HPDE6-E6E7 (cell line): ENCODE measurements at regions not wholly inside any gene's neighbourhood (a gene's known extent, or its start where the extent isn't known, plus 50 kb on each side); places are given as distances from the start of the nearest gene placed in this dataset.
"Not testable (repeated sequence)": the region's sequence is repeated elsewhere in the genome, so short reads cannot be mapped to it uniquely, and the experiment has no call there.

ENCODE experiments used
- DNase-seq: peaks from one replicate; pipeline ENCODE4 v3.0.0; 2011; ENCODE audit warnings: missing footprints; ENCODE audit errors: extremely low spot score

DNA sequence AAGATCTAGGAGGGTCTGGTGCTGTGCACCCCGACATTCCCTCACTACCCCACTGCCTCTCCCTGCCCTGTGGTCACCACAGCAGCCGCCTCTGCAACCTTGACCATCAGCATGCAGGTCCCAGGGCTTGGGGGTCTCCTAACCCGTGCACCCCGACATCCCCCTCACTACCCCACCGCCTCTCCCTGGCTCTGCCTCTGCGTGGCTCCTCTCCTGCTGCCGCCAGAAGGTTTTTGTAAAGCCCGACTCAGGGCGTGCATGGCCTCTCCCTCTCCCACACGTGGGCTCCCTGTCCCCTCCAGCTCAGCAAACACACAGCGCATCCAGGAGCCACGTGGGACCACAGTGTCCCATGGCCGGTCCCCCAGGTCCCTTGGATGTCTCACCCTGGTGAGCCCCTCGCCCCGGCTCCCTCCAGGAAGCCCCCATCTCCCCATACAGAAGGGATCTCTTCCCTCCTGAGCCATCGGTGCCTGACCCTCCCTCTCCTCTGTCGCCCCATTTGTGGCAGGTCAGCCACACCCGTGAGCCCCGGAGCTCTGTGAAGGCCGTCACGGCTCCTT, 112.5 kb upstream of the LPCAT1 start:
- DNase-seq, result not testable (repeated sequence)

DNA sequence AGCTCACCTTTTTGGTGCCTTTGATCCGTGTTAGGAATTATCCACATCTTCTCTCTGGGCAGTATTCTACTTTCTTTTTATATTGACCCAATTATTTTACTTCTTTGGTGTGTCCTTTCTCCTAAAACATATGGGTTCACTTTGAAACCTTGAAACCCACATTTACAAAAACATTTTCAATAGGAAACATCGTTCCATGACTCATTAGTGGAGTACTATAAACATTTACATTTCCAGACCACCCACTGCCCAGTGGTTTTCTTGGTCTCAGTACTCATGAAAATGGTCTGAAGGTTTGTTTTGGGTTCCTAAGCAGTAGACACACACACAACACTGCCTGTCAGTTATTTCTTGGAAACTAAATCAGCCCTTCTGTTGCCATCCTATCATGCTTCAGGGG, 111.7 kb upstream of the LPCAT1 start:
- DNase-seq, result not testable (repeated sequence)

DNA sequence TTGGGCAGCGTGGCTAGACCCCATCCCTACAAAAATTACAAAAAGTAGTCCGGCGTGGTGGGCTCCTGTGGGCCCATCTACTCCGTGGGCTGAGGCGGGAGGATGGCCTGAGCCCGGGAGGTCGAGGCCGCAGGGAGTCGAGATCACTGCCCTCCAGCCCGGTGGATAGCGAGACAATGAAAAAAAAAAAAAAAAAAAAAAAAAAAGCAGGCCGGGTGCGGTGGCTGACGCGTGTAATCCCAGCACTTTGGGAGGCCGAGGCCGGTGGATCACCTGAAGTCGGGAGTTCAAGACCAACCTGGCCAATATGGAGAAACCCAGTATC, 110.5 kb upstream of the LPCAT1 start:
- DNase-seq, result no peak

DNA sequence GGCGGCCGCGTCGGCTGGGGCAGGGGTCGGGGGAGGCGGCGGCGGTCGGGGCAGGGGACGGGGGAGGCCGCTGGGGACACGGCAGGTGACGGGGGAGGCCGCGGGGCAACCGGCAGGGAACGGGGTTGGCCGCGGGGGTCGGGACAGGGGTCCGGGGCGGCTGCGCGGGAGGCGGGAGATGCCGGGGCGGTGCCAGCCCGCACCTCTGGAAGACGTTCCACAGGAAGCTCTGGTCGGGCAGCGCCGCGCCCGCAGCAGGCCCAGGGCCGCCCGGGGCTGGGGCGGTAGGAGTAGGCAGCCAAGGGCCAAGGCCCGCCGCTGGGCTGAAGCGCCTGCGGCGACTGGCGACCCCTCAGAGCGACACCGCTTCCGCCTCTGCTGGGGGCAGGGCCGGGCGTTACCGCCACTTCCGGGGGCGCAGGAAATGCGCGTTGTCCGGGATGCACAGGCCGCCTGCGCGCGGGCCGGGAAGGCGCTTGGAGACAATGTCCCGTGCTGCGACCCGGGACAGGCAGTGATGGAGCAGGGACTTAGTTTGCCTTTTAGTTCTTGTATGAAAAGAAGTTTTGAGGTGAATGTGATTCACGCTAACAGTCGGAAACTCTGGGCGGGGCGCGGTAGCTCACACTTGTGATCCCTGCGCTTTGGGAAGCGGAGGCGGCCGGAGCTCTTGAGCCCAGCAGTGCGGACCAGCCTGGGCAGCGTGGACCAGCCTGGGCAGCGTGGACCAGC, 110.0 kb upstream of the LPCAT1 start:
- DNase-seq, result no peak

DNA sequence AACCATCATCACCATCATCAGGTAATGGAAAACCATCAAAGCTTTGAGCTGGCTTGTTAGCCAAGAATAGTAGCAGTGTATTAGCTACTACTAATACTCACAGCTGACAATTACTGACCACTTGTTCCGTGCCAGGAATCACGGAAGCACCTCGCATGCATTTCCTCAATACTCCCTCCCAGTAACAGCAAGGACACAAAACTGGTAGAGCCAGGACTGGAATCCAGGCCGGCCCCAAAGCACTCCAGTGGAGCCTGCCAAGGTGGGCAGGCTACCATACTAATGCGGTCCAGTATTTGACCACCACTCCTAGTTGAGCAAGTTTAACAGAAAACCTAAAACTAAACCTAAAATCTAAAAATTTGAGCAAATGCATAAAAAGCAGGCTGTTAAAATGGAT, 107.2 kb upstream of the LPCAT1 start:
- DNase-seq, result not testable (repeated sequence)

DNA sequence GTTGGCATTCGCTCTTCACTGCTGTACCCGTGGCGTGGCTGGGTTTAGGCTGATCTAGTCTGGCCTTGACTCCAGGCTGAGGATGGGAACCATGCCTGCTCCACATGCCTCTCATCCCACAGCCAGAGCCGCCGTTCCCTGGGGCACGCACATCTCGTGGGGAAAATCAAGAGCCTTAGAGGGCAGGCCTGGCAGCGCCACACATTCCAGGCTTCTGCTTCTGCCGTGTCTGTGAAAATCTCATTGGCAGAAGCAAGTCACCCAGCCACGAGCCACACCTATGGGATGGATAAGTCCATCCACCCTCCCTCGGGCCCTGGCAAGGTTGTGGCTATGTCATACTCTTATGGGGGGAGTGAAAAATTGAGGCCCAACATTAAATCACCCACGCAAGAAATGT, 102.6 kb upstream of the LPCAT1 start:
- DNase-seq, result not testable (repeated sequence)

DNA sequence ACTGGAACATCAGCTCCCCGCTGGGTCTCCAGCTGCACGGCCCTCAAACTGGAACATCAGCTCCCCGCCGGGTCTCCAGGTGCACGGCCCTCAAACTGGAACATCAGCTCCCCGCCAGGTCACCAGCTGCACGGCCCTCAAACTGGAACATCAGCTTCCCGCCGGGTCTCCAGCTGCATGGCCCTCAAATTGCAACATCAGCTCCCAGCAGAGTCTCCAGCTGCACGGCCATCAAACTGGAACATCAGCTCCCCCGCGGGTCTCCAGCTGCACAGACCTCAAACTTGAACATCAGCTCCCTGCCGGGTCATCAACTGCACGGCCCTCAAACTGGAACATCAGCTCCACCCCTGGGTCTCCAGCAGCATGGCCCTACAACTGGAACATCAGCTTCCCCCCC, 95.8 kb upstream of the LPCAT1 start:
- not testable (repeated sequence) for DNase-seq

DNA sequence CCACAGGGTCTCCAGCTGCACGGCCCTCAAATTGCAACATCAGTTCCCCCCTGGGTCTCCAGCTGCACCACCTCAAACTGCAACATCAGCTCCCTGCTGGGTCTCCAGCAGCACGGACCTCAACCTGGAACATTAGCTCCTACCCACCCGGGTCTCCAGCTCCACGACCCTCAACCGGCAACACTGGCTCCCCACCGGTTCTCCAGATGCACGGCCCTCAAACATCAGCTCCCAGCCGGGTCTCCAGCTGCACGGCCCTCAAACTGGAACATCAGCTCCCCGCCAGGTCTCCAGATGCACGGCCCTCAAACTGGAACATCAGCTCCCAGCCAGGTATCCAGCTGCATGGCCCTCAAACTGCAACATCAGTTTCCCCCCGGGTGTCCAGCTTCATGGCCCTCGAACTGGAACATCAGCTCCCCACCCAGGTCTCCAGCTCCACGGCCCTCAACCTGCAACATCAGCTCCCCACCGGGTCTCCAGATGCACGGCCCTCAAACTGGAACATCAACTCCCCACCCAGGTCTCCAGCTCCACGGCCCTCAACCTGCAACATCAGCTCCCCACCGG, 94.6 kb upstream of the LPCAT1 start:
- DNase-seq, result not testable (repeated sequence)

DNA sequence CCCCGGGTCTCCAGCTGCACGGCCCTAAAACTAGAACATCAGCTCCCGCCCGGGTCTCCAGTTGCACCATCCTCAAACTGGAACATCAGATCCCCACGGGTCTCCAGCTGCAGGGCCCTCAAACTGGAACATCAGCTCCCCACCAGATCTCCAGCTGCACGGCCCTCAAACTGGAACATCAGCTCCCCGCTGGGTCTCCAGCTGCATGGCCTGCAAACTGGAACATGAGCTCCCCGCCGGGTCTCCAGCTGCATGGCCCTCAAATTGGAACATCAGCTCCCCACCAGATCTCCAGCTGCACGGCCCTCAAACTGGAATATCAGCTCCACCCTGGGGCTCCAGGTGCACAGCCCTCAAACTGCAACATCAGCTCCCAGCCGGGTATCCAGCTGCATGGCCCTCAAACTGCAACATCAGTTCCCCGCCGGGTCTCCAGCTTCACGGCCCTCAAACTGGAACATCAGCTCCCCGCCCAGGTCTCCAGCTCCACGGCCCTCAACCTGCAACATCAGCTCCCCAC, 93.5 kb upstream of the LPCAT1 start:
- DNase-seq, result not testable (repeated sequence)

DNA sequence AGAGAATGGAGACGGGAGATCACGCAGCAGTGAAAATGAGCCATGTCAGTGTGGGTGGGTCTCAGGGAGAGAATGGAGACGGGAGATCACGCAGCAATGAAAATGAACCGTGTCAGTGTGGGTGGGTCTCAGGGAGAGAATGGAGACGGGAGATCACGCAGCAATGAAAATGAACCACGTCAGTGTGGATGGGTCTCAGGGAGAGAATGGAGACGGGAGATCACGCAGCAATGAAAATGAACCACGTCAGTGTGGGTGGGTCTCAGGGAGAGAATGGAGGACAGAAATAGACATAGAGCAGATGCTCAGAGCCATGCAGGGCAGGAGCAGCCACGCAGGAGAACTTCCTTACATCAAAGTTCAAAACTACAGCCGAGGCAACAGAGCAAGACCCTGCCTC, 89.8 kb upstream of the LPCAT1 start:
- not testable (repeated sequence) for DNase-seq

DNA sequence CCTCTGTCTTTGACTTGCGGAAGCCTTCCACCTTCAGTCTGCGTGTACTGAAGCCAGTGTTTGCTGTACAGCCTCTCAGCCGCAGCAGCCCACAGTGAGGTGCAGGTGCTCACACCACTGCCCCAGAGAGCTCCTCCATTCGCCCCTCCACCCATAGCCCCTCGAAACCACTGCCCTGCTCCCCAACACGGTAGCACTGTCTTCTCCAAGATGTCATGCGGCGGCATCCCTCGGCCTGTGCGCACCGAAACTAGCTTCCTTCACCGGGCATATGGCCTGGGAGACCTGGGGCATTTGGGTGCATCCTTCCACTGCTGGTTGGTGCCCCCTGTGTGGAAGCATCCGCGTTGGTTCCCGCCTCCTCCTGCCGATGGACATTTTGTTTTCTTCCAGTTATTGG, 86.8 kb upstream of the LPCAT1 start:
- DNase-seq, result not testable (repeated sequence)

DNA sequence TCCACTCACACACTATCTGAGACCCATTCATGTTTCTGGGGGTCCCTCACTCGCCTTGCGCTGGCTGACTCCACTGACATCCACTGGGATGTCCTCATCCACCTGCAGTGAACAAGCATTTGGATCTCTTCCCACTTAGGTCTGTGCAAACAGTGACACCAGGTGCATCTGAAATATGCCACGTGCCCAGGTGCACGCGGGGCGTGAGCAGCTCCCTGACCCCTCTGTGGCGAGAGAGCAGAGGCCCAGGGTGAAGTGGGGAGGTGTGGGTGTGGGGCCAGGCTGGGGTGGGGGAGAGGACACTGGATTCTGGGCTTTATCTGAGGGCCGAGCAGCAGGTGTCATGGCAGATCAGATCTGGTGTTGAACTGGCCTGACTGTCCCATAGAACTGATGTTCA, 85.4 kb upstream of the LPCAT1 start:
- not testable (repeated sequence) for DNase-seq

DNA sequence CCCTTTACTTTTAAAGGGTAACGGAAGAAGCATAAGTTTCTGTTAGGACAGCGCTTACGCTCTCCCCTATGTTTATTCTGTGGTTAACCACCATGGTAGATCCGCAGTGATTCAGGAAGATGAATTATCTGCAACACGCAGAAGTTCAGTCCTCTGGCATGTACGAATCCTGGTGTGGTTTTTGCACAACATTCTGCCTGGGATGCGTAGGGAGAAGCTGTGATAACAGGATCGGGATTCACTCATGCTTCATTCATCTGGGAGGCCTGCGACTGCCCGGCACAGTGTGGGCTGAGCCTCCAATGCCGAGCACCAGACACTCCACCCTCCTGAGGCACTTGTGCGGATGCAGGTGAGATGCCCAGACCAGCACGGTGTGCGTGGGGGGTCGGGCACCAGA, 84.6 kb upstream of the LPCAT1 start:
- DNase-seq, result not testable (repeated sequence)

DNA sequence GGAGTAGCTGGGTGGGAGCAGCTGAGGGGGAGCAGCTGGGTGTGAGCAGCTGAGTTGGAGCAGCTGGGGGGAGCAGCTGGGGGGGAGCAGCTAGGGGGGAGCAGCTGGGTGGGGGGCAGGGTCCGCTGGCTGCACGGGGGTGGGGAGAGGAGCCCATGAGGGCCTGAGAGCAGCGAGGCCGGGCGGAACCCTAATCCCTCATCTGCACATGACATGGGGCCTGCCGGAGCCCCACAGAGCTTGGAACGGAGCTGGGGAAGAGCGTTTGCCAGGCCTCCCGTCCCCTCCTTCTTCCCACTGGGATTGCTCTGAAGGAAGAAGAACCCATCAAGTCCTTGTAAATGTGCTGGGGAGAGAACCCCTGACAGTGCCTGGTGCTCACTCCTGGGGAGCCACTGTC, 83.2 kb upstream of the LPCAT1 start:
- DNase-seq, result not testable (repeated sequence)

DNA sequence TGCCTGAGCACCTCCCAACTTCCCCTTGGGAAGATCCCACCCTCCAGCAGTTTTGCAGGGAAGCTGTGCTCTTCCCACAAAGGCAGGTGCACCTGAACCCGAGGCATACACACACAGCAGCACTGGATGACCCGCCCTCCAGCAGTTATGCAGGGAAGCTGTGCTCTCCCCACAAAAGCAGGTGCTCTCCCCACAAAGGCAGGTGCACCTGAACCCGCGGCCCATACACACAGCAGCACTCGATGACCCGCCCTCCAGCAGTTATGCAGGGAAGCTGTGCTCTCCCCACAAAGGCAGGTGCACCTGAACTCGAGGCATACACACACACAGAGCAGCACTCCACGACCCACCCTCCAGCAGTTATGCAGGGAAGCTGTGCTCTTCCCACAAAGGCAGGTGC, 80.2 kb upstream of the LPCAT1 start:
- not testable (repeated sequence) for DNase-seq

DNA sequence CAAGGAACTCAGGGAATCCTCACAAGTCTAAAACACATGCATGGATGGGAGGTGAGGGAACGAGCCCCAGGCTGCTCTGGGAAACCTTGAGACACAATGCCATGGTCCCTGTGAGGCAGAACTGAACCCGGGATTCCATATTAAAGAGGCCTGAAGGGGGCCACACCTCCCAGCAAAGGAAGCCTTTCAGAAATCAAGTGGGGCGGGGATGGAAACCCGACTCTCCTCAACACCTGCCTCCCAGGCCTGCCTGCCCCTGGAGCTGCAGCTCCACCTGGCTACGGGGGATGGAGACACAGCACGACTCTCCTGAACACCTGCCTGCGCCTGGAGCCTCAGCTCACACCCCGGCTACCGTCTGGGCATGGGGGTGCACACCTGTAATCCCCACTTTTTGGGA, 77.8 kb upstream of the LPCAT1 start:
- DNase-seq, result peak; percentile 60

DNA sequence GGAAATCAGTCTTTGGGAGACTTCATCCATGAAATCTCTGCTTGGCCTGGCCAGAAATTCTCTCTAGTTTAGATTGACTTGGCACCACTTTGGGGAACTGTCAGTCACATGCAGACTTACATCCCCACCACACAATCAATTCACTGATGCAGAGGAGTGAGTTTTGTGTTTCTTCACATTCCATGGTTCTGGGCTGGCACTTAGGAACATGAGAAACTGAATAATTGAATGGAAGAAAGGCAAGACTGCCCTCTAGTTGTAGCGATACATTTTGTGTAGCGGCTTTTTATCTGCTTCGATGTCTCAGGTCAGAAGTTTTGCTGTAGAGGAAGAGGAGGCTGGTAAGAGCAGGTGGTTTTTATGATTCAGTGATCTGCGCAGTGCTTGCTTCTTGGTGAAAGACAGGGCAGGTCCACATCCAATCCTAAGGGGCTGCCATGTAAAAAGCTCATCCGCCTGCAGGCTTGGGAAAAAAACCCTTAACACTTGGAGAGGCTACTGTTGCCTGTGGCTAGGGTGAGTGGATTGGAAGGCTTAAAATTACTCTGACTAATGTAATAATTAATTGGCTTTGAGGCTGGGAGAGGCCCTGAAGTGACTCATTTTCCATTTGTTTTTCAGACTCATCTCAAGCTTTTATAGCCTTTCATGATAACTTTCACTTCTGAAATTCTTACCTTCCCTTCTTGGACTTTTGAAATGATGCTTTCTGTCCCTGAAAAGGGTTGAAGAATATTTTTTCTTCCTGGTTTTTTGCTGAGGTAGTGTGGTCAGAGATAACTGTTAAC, 75.4 kb upstream of the LPCAT1 start:
- not testable (repeated sequence) for DNase-seq

DNA sequence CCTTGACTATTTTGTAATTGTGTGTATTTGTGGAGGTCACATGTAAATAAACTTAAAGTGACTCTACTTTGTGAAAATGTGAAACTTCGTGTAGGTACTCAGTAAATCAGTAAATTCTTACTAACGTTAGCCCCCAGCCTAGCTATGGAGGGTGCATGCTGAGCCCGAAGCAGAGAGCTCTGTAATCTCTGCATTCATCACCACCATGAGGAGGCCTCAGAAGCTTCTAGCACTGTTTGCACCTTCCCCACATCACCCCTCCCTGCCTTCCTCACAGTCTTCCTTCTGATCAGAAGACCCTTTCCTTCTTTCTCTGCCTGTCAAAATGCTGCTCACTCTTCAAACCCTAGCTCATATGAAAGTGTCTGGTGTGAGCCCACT, 73.3 kb upstream of the LPCAT1 start:
- DNase-seq, result not testable (repeated sequence)

DNA sequence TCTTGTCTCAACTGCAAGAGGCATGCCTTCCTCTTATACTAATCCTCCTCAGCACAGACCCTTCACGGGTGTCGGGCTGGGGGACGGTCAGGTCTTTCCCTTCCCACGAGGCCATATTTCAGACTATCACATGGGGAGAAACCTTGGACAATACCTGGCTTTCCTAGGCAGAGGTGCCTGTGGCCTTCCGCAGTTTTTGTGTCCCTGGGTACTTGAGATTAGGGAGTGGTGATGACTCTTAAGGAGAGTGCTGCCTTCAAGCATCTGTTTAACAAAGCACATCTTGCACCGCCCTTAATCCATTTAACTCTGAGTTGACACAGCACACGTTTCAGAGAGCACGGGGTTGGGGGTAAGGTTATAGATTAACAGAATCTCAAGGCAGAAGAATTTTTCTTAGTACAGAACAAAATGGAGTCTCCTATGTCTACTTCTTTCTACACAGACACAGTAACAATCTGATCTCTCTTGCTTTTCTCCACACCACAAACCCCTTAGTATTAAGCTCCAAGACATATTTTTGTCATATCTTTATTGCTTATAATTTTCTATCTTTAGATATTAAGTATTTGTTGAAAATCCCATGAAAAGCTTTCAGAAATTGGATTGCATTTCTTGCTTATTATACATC, 72.8 kb upstream of the LPCAT1 start:
- DNase-seq, result not testable (repeated sequence)

DNA sequence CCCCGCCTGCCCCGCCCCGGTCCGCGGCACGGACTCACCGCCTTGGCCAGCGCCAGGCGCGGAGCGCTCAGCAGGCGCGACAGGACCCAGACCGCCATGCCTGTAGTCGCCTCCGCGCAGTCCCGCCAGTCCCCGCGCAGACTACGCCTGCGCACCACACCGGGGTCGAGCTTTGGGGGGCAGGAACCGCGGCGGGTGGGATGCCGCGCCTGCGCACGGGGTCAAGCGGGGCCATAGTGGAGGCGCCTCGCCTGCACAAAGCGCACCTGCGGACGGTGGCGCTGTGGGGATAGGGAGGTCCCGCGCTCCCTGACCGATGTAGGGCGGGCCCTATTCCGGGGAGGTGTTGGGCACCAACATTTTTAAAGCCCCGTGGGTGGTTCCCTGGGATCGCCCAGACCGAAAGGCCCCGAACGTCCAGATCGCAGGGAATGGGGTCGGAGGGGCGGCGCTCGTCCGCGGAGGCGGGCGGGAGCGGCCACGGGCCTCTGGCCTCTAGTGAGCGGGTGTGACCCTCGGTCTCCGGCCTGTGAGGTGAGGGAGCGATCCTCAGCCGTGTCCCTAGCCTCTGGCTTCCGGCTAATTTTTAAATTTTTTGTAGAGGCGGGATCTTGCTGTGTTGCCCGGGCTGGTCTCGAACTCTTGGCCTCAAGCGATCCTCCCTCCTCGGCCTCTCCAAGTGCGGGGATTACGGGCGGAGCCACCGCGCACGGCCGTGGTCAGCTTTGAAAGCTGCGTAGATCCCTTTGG, 70.8 kb upstream of the LPCAT1 start:
- peak; percentile 39 for DNase-seq

DNA sequence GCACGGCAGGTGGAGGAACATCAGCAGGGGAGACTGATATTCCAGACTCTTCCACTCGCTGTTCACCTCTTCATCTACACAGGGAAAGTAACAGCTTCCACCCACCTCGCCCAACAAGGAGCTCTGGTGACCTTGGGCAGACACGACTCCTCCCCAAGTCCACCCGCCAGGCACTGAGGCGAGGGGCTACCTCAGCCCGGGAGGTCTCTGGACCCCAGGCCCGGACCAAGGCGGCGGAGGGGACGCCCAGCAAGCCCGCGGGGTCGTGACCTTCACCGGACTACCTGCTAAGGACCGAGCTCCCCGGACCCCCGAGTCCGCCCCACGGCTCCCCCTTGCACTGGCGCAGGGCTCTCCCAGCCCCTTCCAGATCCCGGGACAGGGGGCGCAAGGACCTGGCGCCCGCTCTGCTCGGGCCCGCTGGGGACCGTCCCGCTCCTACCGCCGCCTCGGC, 70.2 kb upstream of the LPCAT1 start:
- no peak for DNase-seq
